GM23248 (cell line): ENCODE measurements at regions not wholly inside any gene's neighbourhood (a gene's known extent, or its start where the extent isn't known, plus 50 kb on each side); places are given as distances from the start of the nearest gene placed in this dataset.

Experiments
- DNase-seq: peaks from one replicate; pipeline ENCODE4 v3.0.0-alpha.2; 2015
- H2AFZ ChIP-seq: fragments of 200-600 bp; sonication (generic); 2 replicates; pipeline ENCODE4 v1.6.1; 2016; ENCODE audit warnings: antibody characterized with exemption
- H3F3A ChIP-seq: fragments of 200-600 bp; sonication (generic); 2 replicates; pipeline ENCODE4 v1.6.1; 2016; ENCODE audit warnings: mild to moderate bottlenecking, antibody characterized with exemption, mixed run types; ENCODE audit not compliant: insufficient read depth
- H3K27ac ChIP-seq: fragments of 200-600 bp; sonication (generic); 2 replicates; pipeline ENCODE4 v1.5.1; 2016; ENCODE audit warnings: mild to moderate bottlenecking
- H3K27me3 ChIP-seq: fragments of 200-600 bp; sonication (generic); replicated peaks from 2 replicates; pipeline ENCODE4 v1.6.1; 2016; ENCODE audit warnings: mild to moderate bottlenecking; ENCODE audit not compliant: insufficient read depth
- H3K36me3 ChIP-seq: fragments of 200-600 bp; sonication (generic); 2 replicates; pipeline ENCODE4 v1.6.1; 2016; ENCODE audit warnings: low read depth, mild to moderate bottlenecking
- H3K4me1 ChIP-seq: fragments of 200-600 bp; sonication (generic); 2 replicates; pipeline ENCODE4 v1.6.1; 2016; ENCODE audit warnings: mild to moderate bottlenecking; ENCODE audit not compliant: insufficient read depth
- H3K4me2 ChIP-seq: fragments of 200-600 bp; sonication (generic); one replicate; pipeline ENCODE4 v1.6.1; 2016; ENCODE audit warnings: mild to moderate bottlenecking; ENCODE audit not compliant: unreplicated experiment
- H3K4me3 ChIP-seq: fragments of 200-600 bp; sonication (generic); 2 replicates; pipeline ENCODE4 v1.5.1; 2016; ENCODE audit warnings: mild to moderate bottlenecking
- H3K79me2 ChIP-seq: fragments of 200-600 bp; sonication (generic); 2 replicates; pipeline ENCODE4 v1.6.1; 2016; ENCODE audit warnings: mild to moderate bottlenecking; ENCODE audit not compliant: insufficient read depth
- H3K9ac ChIP-seq: fragments of 200-600 bp; sonication (generic); 2 replicates; pipeline ENCODE4 v1.6.1; 2016; ENCODE audit warnings: mild to moderate bottlenecking
- H3K9me2 ChIP-seq: fragments of 200-600 bp; sonication (generic); 2 replicates; pipeline ENCODE4 v1.6.1; 2016; ENCODE audit warnings: mixed run types, mild to moderate bottlenecking, moderate library complexity; ENCODE audit not compliant: insufficient read depth
- H3K9me3 ChIP-seq: fragments of 200-600 bp; sonication (generic); one replicate; pipeline ENCODE4 v1.6.1; 2017; ENCODE audit warnings: low read depth
- H4K20me1 ChIP-seq: fragments of 200-600 bp; sonication (generic); 2 replicates; pipeline ENCODE4 v1.6.0; 2016; ENCODE audit not compliant: insufficient read depth
- EZH2 ChIP-seq: fragments of 200-600 bp; sonication (generic); IDR thresholded peaks from 2 replicates; pipeline ENCODE4 v1.6.1; 2018; ENCODE audit warnings: antibody characterized with exemption, mild to moderate bottlenecking; ENCODE audit not compliant: insufficient read depth, poor library complexity, severe bottlenecking
- EZH2phosphoT487 ChIP-seq: fragments of 200-600 bp; sonication (generic); IDR thresholded peaks from 2 replicates; pipeline ENCODE4 v1.6.1; 2018; ENCODE audit warnings: antibody characterized with exemption, moderate library complexity, mild to moderate bottlenecking, low read depth; ENCODE audit not compliant: insufficient read depth
- WGBS, 2 experiments: methylation state at CpG; one replicate each; pipeline ENCODE4 v1.1.6; 2015 to 2017; ENCODE audit warnings: low lambda C conversion rate in 2 of 2, low coverage in 1 of 2; ENCODE audit errors: missing lambda C conversion rate in 2 of 2; 5-methylcytosine and 5-hydroxymethylcytosine counted together
- in situ Hi-C: fragments of 300-500 bp; cut with MboI; formaldehyde crosslinking; loops from 2 replicates; pipeline ENCODE4 v1.15.0; 2020

GRCh38 chr7:106346678-106347217 lies 62.0 kb upstream of the NAMPT start:
- H3K4me1 ChIP-seq = peaks cover 17% of the 10 kb centered on the region
- H3K9me3 ChIP-seq = no peaks in the 10 kb centered on the region
- H3K36me3 ChIP-seq = no peaks in the 10 kb centered on the region
- H3K27ac ChIP-seq = peak overlapping the region; percentile 40
- peaks cover 7% of the 10 kb centered on the region; the same call in 1 of the 2 replicates for H3K27me3 ChIP-seq
- H3K4me2 ChIP-seq = peak overlapping the region; percentile 34
- H4K20me1 ChIP-seq = no peaks in the 10 kb centered on the region
- 0 to 3% methylated on average over 2 of the region's 2 CpGs for WGBS, 2 experiments
- H3K9ac ChIP-seq = no peak overlapping the region
- peaks cover 21% of the 10 kb centered on the region for H3F3A ChIP-seq
- no peak overlapping the region for H3K4me3 ChIP-seq
- H2AFZ ChIP-seq = no peak overlapping the region
- DNase-seq = peak; percentile 97
- in situ Hi-C loops = no loop called here
- no peaks in the 10 kb centered on the region for H3K9me2 ChIP-seq
- H3K79me2 ChIP-seq = no peaks in the 10 kb centered on the region
- peak; percentile 96 for TF ChIP-seq EZH2phosphoT487
- TF ChIP-seq EZH2 = no peak

GRCh38 chr7:106346167-106346677 lies 61.4 kb upstream of the NAMPT start:
- Histone ChIP-seq H2AFZ (no peak overlapping the region), H3K36me3 (no peaks in the 10 kb centered on the region), H3K4me1 (peaks cover 17% of the 10 kb centered on the region), H3K27ac (peak overlapping the region; percentile 20; the same call in 1 of the 2 replicates), H3K79me2 (no peaks in the 10 kb centered on the region), H4K20me1 (no peaks in the 10 kb centered on the region), H3K27me3 (peaks cover 7% of the 10 kb centered on the region; the same call in 1 of the 2 replicates), H3K4me2 (peak overlapping the region; percentile 34), H3K9me2 (no peaks in the 10 kb centered on the region), H3K9me3 (no peaks in the 10 kb centered on the region), H3K4me3 (no peak overlapping the region), H3F3A (peaks cover 21% of the 10 kb centered on the region), H3K9ac (no peak overlapping the region)
- 71 to 81% methylated on average over 2 of the region's 2 CpGs for WGBS, 2 experiments
- TF ChIP-seq EZH2 = no peak
- TF ChIP-seq EZH2phosphoT487 = no peak
- in situ Hi-C loops = no loop called here
- no peak for DNase-seq

- no peaks in the 10 kb centered on the region for H4K20me1 ChIP-seq
- H2AFZ ChIP-seq = no peak overlapping the region
- H3K4me3 ChIP-seq = no peak overlapping the region
- no peaks in the 10 kb centered on the region for H3K9me2 ChIP-seq
- peak overlapping the region; percentile 34 for H3K4me2 ChIP-seq
- peaks cover 21% of the 10 kb centered on the region for H3F3A ChIP-seq
- no peak overlapping the region for H3K27ac ChIP-seq
- H3K9ac ChIP-seq = no peak overlapping the region
- H3K4me1 ChIP-seq = peaks cover 17% of the 10 kb centered on the region
- in situ Hi-C loops = no loop called here
- TF ChIP-seq EZH2phosphoT487 (no peak), EZH2 (no peak)
- DNase-seq = peak; percentile 45
- 64 to 66% methylated on average over 2 of the region's 2 CpGs for WGBS, 2 experiments
- H3K9me3 ChIP-seq = no peaks in the 10 kb centered on the region
- no peaks in the 10 kb centered on the region for H3K36me3 ChIP-seq
- peaks cover 5% of the 10 kb centered on the region; the same call in 1 of the 2 replicates for H3K27me3 ChIP-seq
- H3K79me2 ChIP-seq = no peaks in the 10 kb centered on the region
These were observed 60.8 kb upstream of the NAMPT start for GRCh38 chr7:106345421-106346166.

- no peak for DNase-seq
- no peak overlapping the region for H3K4me3 ChIP-seq
- no peak overlapping the region for H2AFZ ChIP-seq
- 89 to 95% methylated on average over 4 of the region's 4 CpGs for WGBS, 2 experiments
- no peaks in the 10 kb centered on the region for H3K36me3 ChIP-seq
- H3K9me3 ChIP-seq = no peaks in the 10 kb centered on the region
- peaks cover 17% of the 10 kb centered on the region for H3K4me1 ChIP-seq
- H3K27ac ChIP-seq = no peak overlapping the region
- no peaks in the 10 kb centered on the region for H3K79me2 ChIP-seq
- in situ Hi-C loops = no loop called here
- peaks cover 21% of the 10 kb centered on the region for H3F3A ChIP-seq
- no peaks in the 10 kb centered on the region for H4K20me1 ChIP-seq
- TF ChIP-seq EZH2phosphoT487 = no peak
- no peak for TF ChIP-seq EZH2
- no peak overlapping the region for H3K9ac ChIP-seq
- no peak overlapping the region for H3K4me2 ChIP-seq
- H3K9me2 ChIP-seq = no peaks in the 10 kb centered on the region
- H3K27me3 ChIP-seq = no peaks in the 10 kb centered on the region; the same call in 1 of the 2 replicates
These were observed 60.1 kb upstream of the NAMPT start for GRCh38 chr7:106344861-106345260.
